ENCODE measurements at regions not wholly inside any gene's neighbourhood (a gene's known extent, or its start where the extent isn't known, plus 50 kb on each side); places are given as distances from the start of the nearest gene placed in this dataset.
"Not testable (repeated sequence)": the region's sequence is repeated elsewhere in the genome, so short reads cannot be mapped to it uniquely, and the experiment has no call there.

DNA sequence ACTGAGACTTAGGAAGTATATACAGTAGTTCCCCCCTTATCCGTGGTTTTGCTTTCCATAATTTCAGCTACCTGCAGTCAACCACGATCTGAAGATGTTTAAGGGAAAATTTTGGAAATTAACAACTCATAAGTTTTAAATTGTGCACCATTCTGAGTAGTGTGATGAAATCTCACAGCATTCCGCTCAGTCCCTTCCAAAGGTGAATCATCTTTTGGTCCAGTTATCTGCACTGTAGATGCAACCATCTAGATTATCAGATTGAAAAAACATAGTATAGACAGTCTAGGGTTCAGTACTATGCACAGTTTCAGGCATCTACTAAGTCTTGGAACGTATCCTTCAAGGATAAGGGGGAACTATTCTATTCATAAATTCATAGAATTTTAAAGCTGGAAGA, 109.0 kb downstream of the ANXA3 start:
- no peaks in the 10 kb centered on the region for H3K36me3 ChIP-seq
- H3K4me3 ChIP-seq, result no peak overlapping the region
- no peak for ATAC-seq (ENCODE audit: insufficient number of reproducible peaks, low FRiP score, low read depth)
- no peak overlapping the region for H3K27ac ChIP-seq
- peaks cover 2 to 11% of the 10 kb centered on the region in 2 donors for H3K4me1 ChIP-seq (ENCODE audit: control insufficient read depth in 1 of 2, low read depth in 2 of 2)
- DNase-seq (ENCODE audit: low spot score), result no peak
- TF ChIP-seq, protein P1, sequence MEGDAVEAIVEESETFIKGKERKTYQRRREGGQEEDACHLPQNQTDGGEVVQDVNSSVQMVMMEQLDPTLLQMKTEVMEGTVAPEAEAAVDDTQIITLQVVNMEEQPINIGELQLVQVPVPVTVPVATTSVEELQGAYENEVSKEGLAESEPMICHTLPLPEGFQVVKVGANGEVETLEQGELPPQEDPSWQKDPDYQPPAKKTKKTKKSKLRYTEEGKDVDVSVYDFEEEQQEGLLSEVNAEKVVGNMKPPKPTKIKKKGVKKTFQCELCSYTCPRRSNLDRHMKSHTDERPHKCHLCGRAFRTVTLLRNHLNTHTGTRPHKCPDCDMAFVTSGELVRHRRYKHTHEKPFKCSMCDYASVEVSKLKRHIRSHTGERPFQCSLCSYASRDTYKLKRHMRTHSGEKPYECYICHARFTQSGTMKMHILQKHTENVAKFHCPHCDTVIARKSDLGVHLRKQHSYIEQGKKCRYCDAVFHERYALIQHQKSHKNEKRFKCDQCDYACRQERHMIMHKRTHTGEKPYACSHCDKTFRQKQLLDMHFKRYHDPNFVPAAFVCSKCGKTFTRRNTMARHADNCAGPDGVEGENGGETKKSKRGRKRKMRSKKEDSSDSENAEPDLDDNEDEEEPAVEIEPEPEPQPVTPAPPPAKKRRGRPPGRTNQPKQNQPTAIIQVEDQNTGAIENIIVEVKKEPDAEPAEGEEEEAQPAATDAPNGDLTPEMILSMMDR (IDR thresholded peaks at IDR 0.05), result no peak
- H3K9me3 ChIP-seq, result no peaks in the 10 kb centered on the region
- no peaks in the 10 kb centered on the region for H3K27me3 ChIP-seq (replicated peaks; ENCODE audit: insufficient read depth)

DNA sequence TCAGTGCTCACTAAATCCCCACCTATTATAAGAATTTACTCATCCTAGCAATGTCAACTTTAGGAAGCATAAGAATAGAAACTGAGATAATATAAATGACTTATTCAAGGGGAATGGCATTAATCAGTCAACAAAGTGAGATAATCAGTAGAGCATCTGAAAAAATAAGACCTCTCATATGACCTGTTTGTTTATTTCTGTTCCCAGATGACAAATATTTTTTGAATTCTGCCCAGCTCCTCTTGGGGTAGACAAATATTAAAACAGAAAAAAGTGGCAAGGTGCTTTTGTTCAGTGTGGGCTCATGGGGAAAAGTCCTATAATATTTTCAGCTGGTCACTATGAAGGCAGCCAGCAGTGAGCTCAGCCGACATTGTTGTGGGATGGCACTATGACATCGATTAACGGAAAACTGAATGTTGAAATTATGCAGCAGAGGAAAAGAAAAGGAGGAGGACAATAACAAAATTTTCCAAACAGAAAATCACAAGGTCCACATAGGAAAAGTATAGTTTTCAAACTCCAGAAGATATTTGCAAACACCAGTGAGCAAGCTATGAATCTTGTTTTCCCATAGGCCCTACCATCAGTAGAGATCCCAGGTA, 109.6 kb downstream of the ANXA3 start:
- DNase-seq (ENCODE audit: low spot score) (no peak), ATAC-seq (ENCODE audit: insufficient number of reproducible peaks, low FRiP score, low read depth) (no peak)
- no peak overlapping the region for H3K4me3 ChIP-seq
- TF ChIP-seq, protein P1 (IDR thresholded peaks at IDR 0.05), result no peak
- H3K27me3 ChIP-seq (replicated peaks; ENCODE audit: insufficient read depth), result no peaks in the 10 kb centered on the region
- H3K27ac ChIP-seq, result no peak overlapping the region
- no peaks in the 10 kb centered on the region for H3K9me3 ChIP-seq
- no peaks in the 10 kb centered on the region for H3K36me3 ChIP-seq
- H3K4me1 ChIP-seq (ENCODE audit: control insufficient read depth in 1 of 2, low read depth in 2 of 2), result peaks cover 2 to 11% of the 10 kb centered on the region in 2 donors

DNA sequence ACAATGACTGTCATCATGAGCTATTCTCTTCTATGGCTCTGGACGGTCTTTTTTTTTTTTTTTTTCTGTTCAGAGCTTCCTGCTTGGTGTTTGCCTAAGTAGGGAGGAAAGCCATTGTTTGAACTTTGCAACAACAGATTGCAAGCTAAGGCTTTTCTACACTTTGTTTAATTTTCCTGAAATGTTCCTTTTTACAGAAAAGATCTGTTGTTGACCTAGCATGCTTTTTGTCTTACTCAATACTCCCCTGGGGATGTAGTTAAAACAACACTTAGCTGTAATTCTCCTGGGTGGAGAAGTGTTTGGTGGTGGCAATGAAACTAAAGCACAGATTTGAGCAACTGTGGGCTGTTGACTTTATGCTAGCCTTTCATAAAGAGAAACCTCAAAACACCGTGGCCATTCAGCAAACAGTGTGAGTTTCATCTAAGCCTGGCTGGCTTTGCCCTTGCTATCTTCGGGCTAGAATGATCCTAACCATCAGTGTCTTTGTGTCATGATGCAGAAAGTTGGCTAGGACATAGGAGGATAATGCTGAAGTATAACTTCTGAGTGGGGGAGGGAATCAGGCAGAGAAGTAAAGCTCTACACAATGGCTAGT, 110.5 kb downstream of the ANXA3 start:
- TF ChIP-seq, protein P1 (IDR thresholded peaks at IDR 0.05), result no peak
- DNase-seq (ENCODE audit: low spot score), result no peak
- Histone ChIP-seq H3K4me3 (no peak overlapping the region), H3K4me1 (ENCODE audit: control insufficient read depth in 1 of 2, low read depth in 2 of 2) (peaks cover 2 to 11% of the 10 kb centered on the region in 2 donors), H3K36me3 (no peaks in the 10 kb centered on the region), H3K27me3 (replicated peaks; ENCODE audit: insufficient read depth) (no peaks in the 10 kb centered on the region), H3K27ac (peak overlapping the region in 1 of 2 donors; percentile 22), H3K9me3 (no peaks in the 10 kb centered on the region)
- ATAC-seq (ENCODE audit: insufficient number of reproducible peaks, low FRiP score, low read depth), result no peak

DNA sequence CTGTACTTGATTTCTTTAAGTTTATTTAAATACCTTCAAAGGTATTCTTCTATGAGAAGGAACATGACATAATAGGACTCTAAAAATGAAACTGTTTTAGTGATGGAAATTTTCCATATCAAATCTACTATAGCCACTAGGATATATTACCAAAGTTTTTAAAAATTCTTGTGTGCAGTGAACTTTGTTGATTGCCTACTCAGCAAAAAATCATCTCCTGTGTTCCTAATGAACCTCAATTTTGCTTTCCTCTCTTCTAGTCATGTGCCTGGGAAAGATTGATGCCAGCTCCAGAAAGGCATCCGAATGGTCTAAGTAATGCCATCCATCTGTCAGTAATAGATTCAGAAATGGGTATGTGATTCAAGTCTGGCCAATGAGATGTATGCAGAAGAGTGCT, 111.1 kb downstream of the ANXA3 start:
- H3K9me3 ChIP-seq, result no peaks in the 10 kb centered on the region
- H3K4me1 ChIP-seq (ENCODE audit: control insufficient read depth in 1 of 2, low read depth in 2 of 2), result peaks cover 2 to 11% of the 10 kb centered on the region in 2 donors
- H3K27ac ChIP-seq, result no peak overlapping the region
- no peaks in the 10 kb centered on the region for H3K27me3 ChIP-seq (replicated peaks; ENCODE audit: insufficient read depth)
- H3K4me3 ChIP-seq, result no peak overlapping the region
- DNase-seq (ENCODE audit: low spot score) (no peak), ATAC-seq (ENCODE audit: insufficient number of reproducible peaks, low FRiP score, low read depth) (no peak)
- TF ChIP-seq, protein P1 (IDR thresholded peaks at IDR 0.05), result no peak
- no peaks in the 10 kb centered on the region for H3K36me3 ChIP-seq

DNA sequence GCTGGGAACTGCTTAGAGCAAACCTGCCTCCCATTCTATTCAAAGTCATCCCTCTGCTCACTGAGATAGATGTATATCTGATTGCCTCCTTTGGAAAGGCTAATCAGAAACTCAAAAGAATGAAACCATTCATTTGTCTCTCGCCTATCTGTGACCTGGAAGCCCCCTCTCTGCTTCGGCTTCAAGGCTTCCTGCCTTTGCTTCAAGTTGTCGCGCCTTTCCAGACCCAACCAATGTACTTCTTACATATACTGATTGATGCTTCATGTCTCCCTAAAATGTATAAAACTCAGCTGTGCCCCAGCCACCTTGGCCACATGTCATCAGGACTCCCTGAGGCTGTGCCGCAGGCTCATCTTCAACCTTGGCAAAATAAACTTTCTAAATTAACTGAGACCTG, 111.9 kb upstream of the BMP2K start:
- H3K36me3 ChIP-seq; ATAC-seq (ENCODE audit: insufficient number of reproducible peaks, low FRiP score, low read depth); H3K4me3 ChIP-seq; H3K9me3 ChIP-seq; DNase-seq (ENCODE audit: low spot score); H3K27me3 ChIP-seq (replicated peaks; ENCODE audit: insufficient read depth); H3K27ac ChIP-seq: not testable (repeated sequence)
- H3K4me1 ChIP-seq (ENCODE audit: control insufficient read depth in 1 of 2, low read depth in 2 of 2), result peaks cover 2 to 11% of the 10 kb centered on the region in 2 donors

Data from thoracic aorta (tissue), 2 donors.